ENCODE measurements at regions not wholly inside any gene's neighbourhood (a gene's known extent, or its start where the extent isn't known, plus 50 kb on each side); places are given as distances from the start of the nearest gene placed in this dataset.

- no peak for TF ChIP-seq CTCF (IDR thresholded peaks at IDR 0.05; ENCODE audit: low read depth, low read length, missing control alignments)
- in situ Hi-C loops (cut with HindIII; ENCODE audit: low sequenced_read_pairs) = no loop called here
- DNase-seq (ENCODE audit: low read depth) = no peak
- no peak overlapping the region for H3K4me3 ChIP-seq (ENCODE audit: low read depth, low read length)
Measured at GRCh38 chr14:75361041-75361440, 66.8 kb upstream of the JDP2 start.

- in situ Hi-C loops (cut with HindIII; ENCODE audit: low sequenced_read_pairs) = no loop called here
- no peak for TF ChIP-seq CTCF (IDR thresholded peaks at IDR 0.05; ENCODE audit: low read depth, low read length, missing control alignments)
- DNase-seq (ENCODE audit: low read depth) = no peak
- H3K4me3 ChIP-seq (ENCODE audit: low read depth, low read length) = no peak overlapping the region
Measured at GRCh38 chr14:75361751-75362433, 65.9 kb upstream of the JDP2 start.

DNA sequence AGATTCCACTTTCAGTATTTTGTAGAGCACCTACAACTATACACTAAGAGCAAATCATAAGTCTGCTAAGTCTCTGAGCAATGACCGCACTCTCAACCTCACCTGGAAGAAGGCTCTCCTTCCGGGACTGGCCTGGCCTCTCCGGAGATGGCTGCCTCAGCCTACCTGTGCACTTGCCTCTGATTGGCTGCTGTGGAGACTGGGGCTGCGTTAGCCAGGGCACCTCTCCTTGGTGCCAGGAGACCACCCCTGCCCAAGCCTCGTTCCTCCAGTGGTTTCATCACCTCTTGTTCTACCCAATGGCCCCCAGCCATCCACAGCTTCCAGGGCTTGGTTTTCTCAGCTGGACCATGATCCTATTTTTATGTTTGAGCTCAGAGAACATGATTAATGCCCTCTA is 64.7 kb upstream of the JDP2 start:
- H3K4me3 ChIP-seq (ENCODE audit: low read depth, low read length) = no peak overlapping the region
- DNase-seq (ENCODE audit: low read depth) = no peak
- in situ Hi-C loops (cut with HindIII; ENCODE audit: low sequenced_read_pairs) = no loop called here
- TF ChIP-seq CTCF (IDR thresholded peaks at IDR 0.05; ENCODE audit: low read depth, low read length, missing control alignments) = no peak

DNA sequence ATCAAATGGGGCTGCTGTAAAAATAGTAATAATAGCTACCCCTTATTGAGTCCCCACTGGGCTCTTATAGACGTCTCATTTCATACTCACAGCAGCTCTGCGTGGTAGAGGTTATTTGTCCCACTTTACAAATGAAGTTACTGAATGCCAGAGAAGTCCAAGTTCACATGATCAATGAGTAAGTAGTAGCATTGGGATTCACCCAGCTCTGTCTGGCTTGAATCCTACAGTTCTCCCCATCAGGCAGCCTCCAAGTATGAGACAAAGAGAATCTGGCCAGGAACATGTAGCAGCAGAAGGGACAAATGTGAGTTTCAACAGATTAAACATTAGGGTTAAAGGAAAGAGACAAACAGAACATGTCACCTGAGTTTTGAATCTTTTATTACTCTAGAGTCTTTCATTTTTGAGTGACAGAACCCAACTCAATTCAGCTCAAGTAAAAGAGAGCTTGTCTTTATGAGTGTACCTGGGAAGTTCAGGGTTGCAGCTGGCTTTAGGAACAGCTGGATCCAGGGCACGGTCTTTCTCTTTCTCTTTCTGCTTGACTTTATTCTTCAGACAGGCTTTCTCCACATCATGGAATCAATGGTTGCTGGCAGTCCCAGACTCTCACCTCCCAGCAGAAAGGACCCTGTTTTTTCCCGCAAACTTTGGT is 64.1 kb upstream of the JDP2 start:
- no peak for TF ChIP-seq CTCF (IDR thresholded peaks at IDR 0.05; ENCODE audit: low read depth, low read length, missing control alignments)
- no peak for DNase-seq (ENCODE audit: low read depth)
- in situ Hi-C loops (cut with HindIII; ENCODE audit: low sequenced_read_pairs) = no loop called here
- H3K4me3 ChIP-seq (ENCODE audit: low read depth, low read length) = no peak overlapping the region

- in situ Hi-C loops (cut with HindIII; ENCODE audit: low sequenced_read_pairs) = no loop called here
- no peak overlapping the region for H3K4me3 ChIP-seq (ENCODE audit: low read depth, low read length)
- no peak for DNase-seq (ENCODE audit: low read depth)
- TF ChIP-seq CTCF (IDR thresholded peaks at IDR 0.05; ENCODE audit: low read depth, low read length, missing control alignments) = no peak
Measured at GRCh38 chr14:75365116-75365515, 62.7 kb upstream of the JDP2 start.

GRCh38 chr14:75366963-75367362 is 60.9 kb upstream of the JDP2 start:
- no peak for DNase-seq (ENCODE audit: low read depth)
- in situ Hi-C loops (cut with HindIII; ENCODE audit: low sequenced_read_pairs) = no loop called here
- H3K4me3 ChIP-seq (ENCODE audit: low read depth, low read length) = no peak overlapping the region
- no peak for TF ChIP-seq CTCF (IDR thresholded peaks at IDR 0.05; ENCODE audit: low read depth, low read length, missing control alignments)
